Large intestine (tissue), 3 donors: ENCODE measurements at regions not wholly inside any gene's neighbourhood (a gene's known extent, or its start where the extent isn't known, plus 50 kb on each side); places are given as distances from the start of the nearest gene placed in this dataset.

Experiments
- DNase-seq, 2 donors: peaks; one replicate each; pipeline versions ENCODE4 v3.0.0 to v3.0.0-alpha.2; 2013
- H3K27ac ChIP-seq: one replicate; pipeline ENCODE4 v1.5.1; 2013; ENCODE audit warnings: low read length
- H3K27me3 ChIP-seq: 2 replicates; pipeline ENCODE4 v1.6.1; 2013; ENCODE audit warnings: low read length; ENCODE audit not compliant: control insufficient read depth, insufficient read depth
- H3K36me3 ChIP-seq: 2 replicates; pipeline ENCODE4 v1.6.1; 2013; ENCODE audit warnings: low read length; ENCODE audit not compliant: control insufficient read depth, insufficient read depth
- H3K4me1 ChIP-seq: one replicate; pipeline ENCODE4 v1.6.1; 2013; ENCODE audit warnings: low read length; ENCODE audit not compliant: control insufficient read depth, insufficient read depth
- H3K4me3 ChIP-seq: one replicate; pipeline ENCODE4 v1.5.1; 2013; ENCODE audit warnings: low read length
- H3K9me3 ChIP-seq: one replicate; pipeline ENCODE4 v1.6.1; 2013; ENCODE audit warnings: mild to moderate bottlenecking, low read depth, low read length, moderate library complexity; ENCODE audit not compliant: control insufficient read depth
- WGBS: methylation state at CpG from one replicate; pipeline ENCODE4 v1.1.5; 2013; ENCODE audit warnings: low lambda C conversion rate; ENCODE audit not compliant: insufficient coverage; 5-methylcytosine and 5-hydroxymethylcytosine counted together

DNA sequence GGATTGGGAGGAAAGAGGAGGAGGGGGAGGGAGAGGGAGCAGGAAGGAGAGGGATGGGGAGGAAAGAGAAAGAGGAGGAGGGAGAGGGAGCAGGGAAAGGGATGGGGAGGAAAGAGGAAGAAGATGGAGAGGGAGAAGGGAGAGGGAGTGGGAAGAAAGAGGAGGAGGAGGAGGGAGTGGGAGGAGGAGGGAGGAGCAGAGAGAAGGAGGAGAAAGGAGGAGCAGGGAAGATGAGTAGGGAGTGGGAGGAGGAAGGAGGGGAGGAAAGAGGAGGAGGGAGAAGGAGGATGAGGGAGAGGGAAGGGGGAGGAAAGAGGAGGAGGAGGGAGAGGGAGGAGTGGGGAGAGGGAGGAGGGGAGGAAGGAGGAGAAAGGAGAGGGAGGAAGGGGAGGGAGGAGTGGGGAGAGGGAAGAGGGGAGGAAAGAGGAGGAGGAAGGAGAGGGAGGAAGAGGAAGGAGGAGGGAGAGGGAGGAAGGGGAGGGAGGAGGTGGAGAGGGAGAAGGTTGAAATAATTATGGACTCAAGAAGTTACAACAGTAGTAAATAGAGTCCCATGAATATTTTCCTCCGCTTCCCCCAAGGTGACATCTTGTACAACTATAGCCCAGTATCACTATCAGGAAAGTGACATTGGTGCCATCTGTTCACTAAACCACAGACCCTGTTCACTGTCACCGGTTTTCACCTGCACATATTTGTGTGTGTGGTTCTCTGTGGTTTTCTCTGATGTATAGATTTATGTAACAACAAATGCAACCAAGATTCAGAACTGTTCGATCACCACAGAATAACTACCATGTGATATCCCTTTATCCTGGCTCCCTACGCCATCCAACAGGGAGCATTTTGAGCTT, 325.3 kb upstream of the EEF2KMT start:
- no peaks in the 10 kb centered on the region for H3K9me3 ChIP-seq
- DNase-seq = no peak
- no peaks in the 10 kb centered on the region for H3K27me3 ChIP-seq
- no peaks in the 10 kb centered on the region for H3K36me3 ChIP-seq
- no peaks in the 10 kb centered on the region for H3K4me1 ChIP-seq
- no CpG with 5 or more reads among the region's 4 CpGs for WGBS
- H3K27ac ChIP-seq = no peak overlapping the region
- no peak overlapping the region for H3K4me3 ChIP-seq

DNA sequence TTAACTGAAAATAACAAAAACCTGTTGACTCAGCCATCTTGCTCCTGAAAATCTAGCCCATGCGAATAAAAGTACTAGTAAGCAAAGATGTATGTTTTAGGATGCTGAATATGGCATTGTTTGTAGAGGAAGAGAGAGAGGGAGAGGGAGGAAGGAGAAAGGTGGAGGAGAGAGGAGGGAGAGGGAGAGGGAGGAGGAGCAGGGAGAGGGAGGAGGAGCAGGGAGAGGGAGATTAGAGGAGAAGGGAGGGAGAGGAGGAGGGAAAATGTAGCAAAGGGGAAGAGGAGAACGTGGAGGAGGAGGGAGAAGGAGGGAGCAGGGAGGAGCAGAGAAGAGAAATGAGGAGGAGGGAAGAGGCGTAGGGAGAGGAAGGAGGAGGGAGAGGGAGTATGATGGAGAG, 324.5 kb upstream of the EEF2KMT start:
- Histone ChIP-seq H3K9me3 (no peaks in the 10 kb centered on the region), H3K4me3 (no peak overlapping the region), H3K36me3 (no peaks in the 10 kb centered on the region), H3K27me3 (no peaks in the 10 kb centered on the region), H3K4me1 (no peaks in the 10 kb centered on the region), H3K27ac (no peak overlapping the region)
- WGBS = 54% methylated on average over 3 of the region's 3 CpGs
- DNase-seq = no peak

DNA sequence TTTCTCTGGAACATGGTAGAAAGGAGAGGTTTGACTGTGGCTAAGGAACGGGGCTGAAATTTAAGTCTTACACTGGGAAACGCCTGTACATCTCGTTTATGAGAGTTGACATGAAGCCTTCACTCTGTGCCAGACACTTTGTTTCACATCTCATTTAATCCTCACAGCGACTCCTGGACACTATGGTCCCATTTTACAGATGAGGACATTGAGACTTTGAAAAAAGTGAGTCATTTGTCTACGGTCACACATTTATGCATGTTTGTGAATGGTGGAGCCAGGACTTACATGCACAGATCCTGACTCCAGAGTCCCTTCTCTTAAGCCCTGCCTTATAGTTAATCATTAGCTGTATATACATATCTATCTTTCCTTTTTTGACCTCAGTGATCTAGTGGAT, 318.4 kb upstream of the EEF2KMT start:
- Histone ChIP-seq H3K4me3 (no peak overlapping the region), H3K27ac (no peak overlapping the region), H3K27me3 (no peaks in the 10 kb centered on the region), H3K4me1 (no peaks in the 10 kb centered on the region), H3K36me3 (no peaks in the 10 kb centered on the region), H3K9me3 (no peaks in the 10 kb centered on the region)
- no CpG with 5 or more reads among the region's 5 CpGs for WGBS
- DNase-seq = no peak

DNA sequence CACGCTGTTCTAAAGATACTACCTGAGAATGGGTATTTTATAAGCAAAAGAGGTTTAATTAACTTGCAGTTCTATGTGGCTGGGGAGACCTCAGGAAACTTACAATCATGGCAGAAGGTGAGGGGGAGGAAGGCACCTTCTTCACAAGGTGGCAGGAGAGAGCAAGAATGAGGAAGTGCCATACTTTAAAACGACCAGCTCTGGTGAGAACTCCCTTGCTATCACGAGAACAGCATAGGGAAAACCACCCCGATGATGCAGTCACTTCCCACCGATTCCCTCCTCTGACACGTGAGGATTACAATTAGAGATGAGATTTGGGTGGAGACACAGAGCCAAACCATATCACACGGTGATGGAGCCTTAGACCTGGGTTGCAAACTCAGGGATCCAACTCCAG, 317.5 kb upstream of the EEF2KMT start:
- Histone ChIP-seq H3K4me3 (no peak overlapping the region), H3K9me3 (no peaks in the 10 kb centered on the region), H3K4me1 (no peaks in the 10 kb centered on the region), H3K36me3 (no peaks in the 10 kb centered on the region), H3K27ac (no peak overlapping the region), H3K27me3 (no peaks in the 10 kb centered on the region)
- WGBS = no CpG with 5 or more reads among the region's 7 CpGs
- DNase-seq = no peak

- H3K4me1 ChIP-seq = no peaks in the 10 kb centered on the region
- DNase-seq = no peak
These were observed 315.1 kb upstream of the EEF2KMT start for GRCh38 chr16:5412731-5413130.

GRCh38 chr16:5398203-5398602, 300.6 kb upstream of the EEF2KMT start:
- H3K4me1 ChIP-seq = no peaks in the 10 kb centered on the region
- no peak overlapping the region for H3K4me3 ChIP-seq
- no CpG with 5 or more reads among the region's 6 CpGs for WGBS
- H3K27me3 ChIP-seq = no peaks in the 10 kb centered on the region
- no peak overlapping the region for H3K27ac ChIP-seq
- DNase-seq = no peak
- H3K36me3 ChIP-seq = no peaks in the 10 kb centered on the region
- H3K9me3 ChIP-seq = no peaks in the 10 kb centered on the region

More at GRCh38 chr16:5412731-5413130, 315.1 kb upstream of the EEF2KMT start:
- H3K27ac ChIP-seq = no peak overlapping the region
- H3K9me3 ChIP-seq = no peaks in the 10 kb centered on the region
- no peak overlapping the region for H3K4me3 ChIP-seq
- WGBS = no CpG with 5 or more reads among the region's 10 CpGs
- no peaks in the 10 kb centered on the region for H3K36me3 ChIP-seq
- H3K27me3 ChIP-seq = no peaks in the 10 kb centered on the region

GRCh38 chr16:5396880-5397279, 299.3 kb upstream of the EEF2KMT start:
- H3K27me3 ChIP-seq = no peaks in the 10 kb centered on the region
- no CpG with 5 or more reads among the region's 1 CpG for WGBS
- no peaks in the 10 kb centered on the region for H3K4me1 ChIP-seq
- no peaks in the 10 kb centered on the region for H3K36me3 ChIP-seq
- H3K9me3 ChIP-seq = no peaks in the 10 kb centered on the region
- no peak for DNase-seq
- no peak overlapping the region for H3K27ac ChIP-seq
- no peak overlapping the region for H3K4me3 ChIP-seq

DNA sequence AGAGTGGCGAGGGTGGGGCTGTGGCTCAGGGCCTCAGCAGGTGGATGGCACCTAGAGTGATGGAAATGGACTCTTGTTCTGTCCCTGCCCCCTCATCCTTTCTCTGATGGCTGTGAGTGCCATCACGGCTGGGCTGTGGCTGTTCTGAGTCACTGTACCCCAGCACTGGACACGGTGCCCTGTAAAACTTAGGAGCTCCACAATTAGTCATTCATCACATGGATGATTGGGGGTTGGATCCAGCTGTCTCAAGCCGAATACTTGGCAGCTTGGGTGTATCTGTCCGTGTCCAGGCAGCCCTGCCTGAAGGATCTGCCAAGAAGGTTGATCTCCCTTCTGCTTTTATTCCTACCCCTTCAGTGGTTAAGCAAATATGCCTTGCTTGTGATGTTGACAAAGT, 295.5 kb upstream of the EEF2KMT start:
- H3K27ac ChIP-seq = no peak overlapping the region
- no peak for DNase-seq
- no peak overlapping the region for H3K4me3 ChIP-seq
- no peaks in the 10 kb centered on the region for H3K4me1 ChIP-seq
- H3K9me3 ChIP-seq = no peaks in the 10 kb centered on the region
- H3K27me3 ChIP-seq = no peaks in the 10 kb centered on the region
- no peaks in the 10 kb centered on the region for H3K36me3 ChIP-seq
- WGBS = no CpG with 5 or more reads among the region's 5 CpGs

DNA sequence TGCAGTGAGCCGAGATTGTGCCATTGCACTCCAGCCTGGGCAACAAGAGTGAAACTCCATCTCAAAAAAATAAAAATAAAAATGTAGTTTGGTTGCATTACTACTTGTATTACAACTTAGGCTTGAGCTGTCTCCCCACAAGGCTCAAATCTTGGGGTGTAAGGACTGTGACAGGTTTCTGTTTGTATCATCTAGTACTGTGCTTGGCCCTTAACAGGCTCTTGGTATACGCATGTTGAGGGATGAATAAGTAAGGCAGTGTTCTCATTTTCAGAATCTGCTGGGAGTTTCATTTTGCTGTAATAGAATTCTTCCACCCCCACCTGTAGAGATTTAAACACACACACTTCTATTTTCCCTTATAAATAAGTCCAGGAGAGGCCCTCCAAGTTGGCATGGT, 289.4 kb upstream of the EEF2KMT start:
- H3K9me3 ChIP-seq = no peaks in the 10 kb centered on the region
- H3K27ac ChIP-seq = no peak overlapping the region
- H3K36me3 ChIP-seq = no peaks in the 10 kb centered on the region
- WGBS = 100% methylated on average over 1 of the region's 2 CpGs
- no peaks in the 10 kb centered on the region for H3K27me3 ChIP-seq
- H3K4me1 ChIP-seq = no peaks in the 10 kb centered on the region
- no peak for DNase-seq
- no peak overlapping the region for H3K4me3 ChIP-seq

- H3K4me1 ChIP-seq = no peaks in the 10 kb centered on the region
- no peaks in the 10 kb centered on the region for H3K36me3 ChIP-seq
- H3K27ac ChIP-seq = no peak overlapping the region
- H3K9me3 ChIP-seq = no peaks in the 10 kb centered on the region
- no peaks in the 10 kb centered on the region for H3K27me3 ChIP-seq
- 62% methylated on average over 2 of the region's 3 CpGs for WGBS
- no peak for DNase-seq
- no peak overlapping the region for H3K4me3 ChIP-seq
These were observed 288.2 kb upstream of the EEF2KMT start for GRCh38 chr16:5385811-5386210.

DNA sequence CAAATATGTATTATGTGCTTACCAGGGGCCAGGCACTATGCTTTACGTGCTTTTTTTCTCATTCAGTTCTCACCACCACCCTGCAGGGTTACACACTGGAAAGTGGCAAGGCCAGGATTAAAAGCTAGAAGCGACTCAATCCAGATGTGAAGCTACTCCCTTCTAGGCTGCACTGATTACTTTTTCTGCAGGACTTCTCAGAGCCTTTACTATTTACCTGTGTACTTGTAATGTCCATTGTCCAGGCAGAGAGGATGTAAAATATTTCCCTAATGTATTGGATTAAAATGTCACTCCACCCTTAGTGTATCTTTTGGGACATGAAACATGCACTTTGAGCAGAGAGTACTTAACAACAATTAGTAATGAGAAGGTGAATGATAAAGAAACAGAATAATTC, 287.5 kb upstream of the EEF2KMT start:
- H3K4me1 ChIP-seq = no peaks in the 10 kb centered on the region
- WGBS = 100% methylated on average over 1 of the region's 2 CpGs
- DNase-seq = no peak
- no peaks in the 10 kb centered on the region for H3K36me3 ChIP-seq
- H3K27ac ChIP-seq = no peak overlapping the region
- H3K4me3 ChIP-seq = no peak overlapping the region
- H3K27me3 ChIP-seq = no peaks in the 10 kb centered on the region
- H3K9me3 ChIP-seq = no peaks in the 10 kb centered on the region
